ENCODE measurements at regions not wholly inside any gene's neighbourhood (a gene's known extent, or its start where the extent isn't known, plus 50 kb on each side); places are given as distances from the start of the nearest gene placed in this dataset.

DNA sequence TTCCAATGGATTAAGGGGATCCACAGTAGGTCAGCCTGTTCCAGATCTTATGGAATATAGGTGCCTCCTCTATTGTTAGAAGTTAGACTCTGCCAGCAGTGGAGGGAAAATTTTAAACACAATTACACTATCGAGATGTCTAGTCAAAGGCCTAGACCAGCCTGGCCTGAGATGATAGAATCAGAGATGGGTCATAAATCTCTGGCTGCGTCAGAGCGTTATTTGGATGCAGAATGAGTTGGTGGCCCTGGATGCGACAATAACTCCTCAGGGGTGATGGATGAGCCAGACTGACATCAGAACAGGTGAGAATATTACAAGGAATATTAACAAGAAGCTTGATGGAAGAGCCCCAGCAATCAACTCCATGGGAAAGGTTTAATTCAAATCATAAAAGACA is 149.3 kb upstream of the TCF4 start:
- FAIRE-seq (no peak), DNase-seq (ENCODE audit: low read depth) (no peak)
- TF ChIP-seq EZH2 (IDR thresholded peaks at IDR 0.05; ENCODE audit: insufficient read depth, low read length), result no peak
- TF ChIP-seq, protein P1, sequence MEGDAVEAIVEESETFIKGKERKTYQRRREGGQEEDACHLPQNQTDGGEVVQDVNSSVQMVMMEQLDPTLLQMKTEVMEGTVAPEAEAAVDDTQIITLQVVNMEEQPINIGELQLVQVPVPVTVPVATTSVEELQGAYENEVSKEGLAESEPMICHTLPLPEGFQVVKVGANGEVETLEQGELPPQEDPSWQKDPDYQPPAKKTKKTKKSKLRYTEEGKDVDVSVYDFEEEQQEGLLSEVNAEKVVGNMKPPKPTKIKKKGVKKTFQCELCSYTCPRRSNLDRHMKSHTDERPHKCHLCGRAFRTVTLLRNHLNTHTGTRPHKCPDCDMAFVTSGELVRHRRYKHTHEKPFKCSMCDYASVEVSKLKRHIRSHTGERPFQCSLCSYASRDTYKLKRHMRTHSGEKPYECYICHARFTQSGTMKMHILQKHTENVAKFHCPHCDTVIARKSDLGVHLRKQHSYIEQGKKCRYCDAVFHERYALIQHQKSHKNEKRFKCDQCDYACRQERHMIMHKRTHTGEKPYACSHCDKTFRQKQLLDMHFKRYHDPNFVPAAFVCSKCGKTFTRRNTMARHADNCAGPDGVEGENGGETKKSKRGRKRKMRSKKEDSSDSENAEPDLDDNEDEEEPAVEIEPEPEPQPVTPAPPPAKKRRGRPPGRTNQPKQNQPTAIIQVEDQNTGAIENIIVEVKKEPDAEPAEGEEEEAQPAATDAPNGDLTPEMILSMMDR (IDR thresholded peaks at IDR 0.05; ENCODE audit: insufficient read depth, low read depth, low read length), result no peak
- Histone ChIP-seq H3K79me2 (ENCODE audit: insufficient read depth, low read length) (no peaks in the 10 kb centered on the region), H4K20me1 (ENCODE audit: insufficient read depth, low read length) (no peaks in the 10 kb centered on the region), H3K27me3 (ENCODE audit: insufficient read depth, low read length) (no peaks in the 10 kb centered on the region), H2AFZ (ENCODE audit: low read depth, low read length) (no peak overlapping the region), H3K4me1 (ENCODE audit: insufficient read depth, low read length) (peaks cover 7% of the 10 kb centered on the region), H3K4me2 (ENCODE audit: low read length) (no peak overlapping the region), H3K36me3 (ENCODE audit: insufficient read depth, low read length) (no peaks in the 10 kb centered on the region), H3K4me3 (ENCODE audit: insufficient read depth, low read depth, low read length) (no peak overlapping the region), H3K27ac (ENCODE audit: low read depth, low read length) (no peak overlapping the region), H3K9me3 (ENCODE audit: insufficient read depth, low read depth, low read length) (no peaks in the 10 kb centered on the region), H3K9ac (ENCODE audit: low read length) (no peak overlapping the region)
- Mint-ChIP-seq H3K4me3 (ENCODE audit: unreplicated experiment) (no peak overlapping the region), H3K27me3 (ENCODE audit: low read depth, unreplicated experiment) (no peaks in the 10 kb centered on the region), H3K9me3 (ENCODE audit: unreplicated experiment) (peaks cover 2% of the 10 kb centered on the region), H3K27ac (ENCODE audit: unreplicated experiment) (no peak overlapping the region), H3K36me3 (ENCODE audit: low read depth, unreplicated experiment) (no peaks in the 10 kb centered on the region), H3K4me1 (ENCODE audit: low read depth, unreplicated experiment) (peaks cover 11% of the 10 kb centered on the region)

DNA sequence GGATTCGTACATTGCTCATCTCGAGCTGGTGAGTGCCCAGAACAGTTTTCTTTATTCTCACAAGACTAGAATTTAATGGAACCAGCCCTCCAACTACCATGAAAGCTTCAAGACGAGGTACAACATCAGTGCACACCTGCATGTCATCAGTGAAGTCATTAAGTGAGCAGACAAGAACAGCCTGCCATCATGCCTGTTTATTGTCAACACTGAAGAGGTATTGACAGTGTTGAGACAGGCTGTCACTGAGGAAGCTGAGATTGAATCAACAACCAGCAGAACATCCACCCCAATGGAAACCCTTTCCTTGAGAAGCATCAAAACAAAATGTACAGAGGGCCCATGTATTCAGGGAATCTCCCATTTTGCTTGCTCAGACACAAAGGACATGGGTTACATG is 148.0 kb upstream of the TCF4 start:
- no peak for FAIRE-seq
- peaks cover 21% of the 10 kb centered on the region for H3K4me1 Mint-ChIP-seq (ENCODE audit: low read depth, unreplicated experiment)

DNA sequence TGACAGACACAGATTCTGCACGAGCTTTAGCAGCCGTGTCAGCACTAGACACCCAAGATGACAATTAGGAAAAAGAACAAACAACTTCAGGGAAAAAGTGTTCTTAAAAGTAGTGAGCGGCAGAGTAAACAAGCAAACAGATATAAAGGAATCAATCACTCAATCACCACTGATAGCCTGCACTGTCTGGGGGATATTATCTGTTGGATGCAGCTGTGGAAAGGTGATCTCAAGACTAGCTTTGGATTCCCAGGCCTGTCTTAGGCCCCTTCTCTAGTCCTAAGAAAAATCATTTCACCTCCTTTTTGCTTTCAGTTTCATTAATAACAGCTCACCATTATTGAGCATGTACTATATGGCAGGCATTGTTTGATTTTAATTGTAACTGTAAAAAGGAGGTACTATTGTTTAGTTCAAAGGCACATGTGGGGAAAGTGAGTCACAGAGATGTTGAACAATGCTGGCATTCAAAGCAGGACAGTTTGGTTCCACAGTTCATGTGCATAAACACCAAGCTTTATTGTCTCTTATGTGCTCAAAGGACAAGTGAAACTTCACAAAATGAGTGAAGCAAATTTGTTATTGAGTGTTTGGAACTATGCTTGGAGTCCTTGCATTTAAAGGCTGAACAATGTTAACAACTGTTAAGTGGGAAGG is 147.3 kb upstream of the TCF4 start:
- peaks cover 14% of the 10 kb centered on the region for H3K4me1 ChIP-seq (ENCODE audit: insufficient read depth, low read length)
- Mint-ChIP-seq H3K4me3 (ENCODE audit: unreplicated experiment) (no peak overlapping the region), H3K27ac (ENCODE audit: unreplicated experiment) (no peak overlapping the region), H3K9me3 (ENCODE audit: unreplicated experiment) (peaks cover 2% of the 10 kb centered on the region), H3K36me3 (ENCODE audit: low read depth, unreplicated experiment) (no peaks in the 10 kb centered on the region), H3K4me1 (ENCODE audit: low read depth, unreplicated experiment) (peaks cover 21% of the 10 kb centered on the region), H3K27me3 (ENCODE audit: low read depth, unreplicated experiment) (no peaks in the 10 kb centered on the region)
- no peak overlapping the region for H3K9ac ChIP-seq (ENCODE audit: low read length)
- TF ChIP-seq EZH2 (IDR thresholded peaks at IDR 0.05; ENCODE audit: insufficient read depth, low read length), result no peak
- TF ChIP-seq, protein P1 (IDR thresholded peaks at IDR 0.05; ENCODE audit: insufficient read depth, low read depth, low read length), result no peak
- no peak overlapping the region for H3K4me3 ChIP-seq (ENCODE audit: insufficient read depth, low read depth, low read length)
- H3K4me2 ChIP-seq (ENCODE audit: low read length), result no peak overlapping the region
- DNase-seq (ENCODE audit: low read depth), result no peak
- H4K20me1 ChIP-seq (ENCODE audit: insufficient read depth, low read length), result no peaks in the 10 kb centered on the region
- H3K36me3 ChIP-seq (ENCODE audit: insufficient read depth, low read length), result no peaks in the 10 kb centered on the region
- no peak overlapping the region for H3K27ac ChIP-seq (ENCODE audit: low read depth, low read length)
- H2AFZ ChIP-seq (ENCODE audit: low read depth, low read length), result no peak overlapping the region
- no peaks in the 10 kb centered on the region for H3K79me2 ChIP-seq (ENCODE audit: insufficient read depth, low read length)
- FAIRE-seq, result no peak
- no peaks in the 10 kb centered on the region for H3K27me3 ChIP-seq (ENCODE audit: insufficient read depth, low read length)
- no peaks in the 10 kb centered on the region for H3K9me3 ChIP-seq (ENCODE audit: insufficient read depth, low read depth, low read length)

More for the DNA sequence above, 148.0 kb upstream of the TCF4 start:
- Histone ChIP-seq H3K79me2 (ENCODE audit: insufficient read depth, low read length) (no peaks in the 10 kb centered on the region), H3K9me3 (ENCODE audit: insufficient read depth, low read depth, low read length) (no peaks in the 10 kb centered on the region), H3K27me3 (ENCODE audit: insufficient read depth, low read length) (no peaks in the 10 kb centered on the region), H3K4me2 (ENCODE audit: low read length) (no peak overlapping the region), H3K4me3 (ENCODE audit: insufficient read depth, low read depth, low read length) (no peak overlapping the region), H4K20me1 (ENCODE audit: insufficient read depth, low read length) (no peaks in the 10 kb centered on the region), H2AFZ (ENCODE audit: low read depth, low read length) (no peak overlapping the region), H3K27ac (ENCODE audit: low read depth, low read length) (no peak overlapping the region), H3K4me1 (ENCODE audit: insufficient read depth, low read length) (peaks cover 14% of the 10 kb centered on the region), H3K9ac (ENCODE audit: low read length) (no peak overlapping the region), H3K36me3 (ENCODE audit: insufficient read depth, low read length) (no peaks in the 10 kb centered on the region)
- Mint-ChIP-seq H3K9me3 (ENCODE audit: unreplicated experiment) (peaks cover 2% of the 10 kb centered on the region), H3K4me3 (ENCODE audit: unreplicated experiment) (no peak overlapping the region), H3K36me3 (ENCODE audit: low read depth, unreplicated experiment) (no peaks in the 10 kb centered on the region), H3K27ac (ENCODE audit: unreplicated experiment) (no peak overlapping the region), H3K27me3 (ENCODE audit: low read depth, unreplicated experiment) (no peaks in the 10 kb centered on the region)
- TF ChIP-seq EZH2 (IDR thresholded peaks at IDR 0.05; ENCODE audit: insufficient read depth, low read length), result no peak
- TF ChIP-seq, protein P1 (IDR thresholded peaks at IDR 0.05; ENCODE audit: insufficient read depth, low read depth, low read length), result no peak
- no peak for DNase-seq (ENCODE audit: low read depth)
